Activated CD4-positive, alpha-beta memory T cell treated with anti-CD3 and anti-CD28 coated beads for 36 hours (primary cell): ENCODE measurements at regions not wholly inside any gene's neighbourhood (a gene's known extent, or its start where the extent isn't known, plus 50 kb on each side); places are given as distances from the start of the nearest gene placed in this dataset.

Experiments used
- CTCF ChIA-PET: fragments of 350-600 bp; sonication (Branson Sonifier 250); formaldehyde crosslinking; loops from one replicate; lab custom pipeline; 2021; ENCODE audit warnings: antibody characterized with exemption, inconsistent platforms; lab: Charles Lee
- POLR2A ChIA-PET: fragments of 350-600 bp; sonication (Branson Sonifier 250); formaldehyde crosslinking; loops from one replicate; lab custom pipeline; 2021; ENCODE audit warnings: antibody characterized with exemption; lab: Charles Lee
- DNase-seq: peaks from one replicate; pipeline ENCODE4 v3.0.0-alpha.2; 2020
- H3K27ac Mint-ChIP-seq: one replicate; pipeline ENCODE4 v1.8.0; 2021; ENCODE audit warnings: mixed read lengths
- H3K27me3 Mint-ChIP-seq: one replicate; pipeline ENCODE4 v1.8.0; 2021; ENCODE audit warnings: mixed read lengths
- H3K36me3 Mint-ChIP-seq: one replicate; pipeline ENCODE4 v1.8.0; 2021; ENCODE audit warnings: mixed read lengths
- H3K4me1 Mint-ChIP-seq: one replicate; pipeline ENCODE4 v1.8.0; 2021; ENCODE audit warnings: low read depth, mixed read lengths
- H3K4me3 Mint-ChIP-seq: one replicate; pipeline ENCODE4 v1.8.0; 2021; ENCODE audit warnings: mild to moderate bottlenecking, mixed read lengths
- H3K9me3 Mint-ChIP-seq: one replicate; pipeline ENCODE4 v1.8.0; 2021; ENCODE audit warnings: mixed read lengths
- intact Hi-C: fragments of 100-400 bp; cut with micrococcal nuclease; formaldehyde crosslinking; loops from one replicate; pipeline ENCODE4 v1.15.1; 2023

GRCh38 chr5:61706751-61707150, 374.7 kb downstream of the ZSWIM6 start:
- H3K27me3 Mint-ChIP-seq: peaks cover 2% of the 10 kb centered on the region
- intact Hi-C loops: no loop called here
- peaks cover 3% of the 10 kb centered on the region for H3K9me3 Mint-ChIP-seq
- DNase-seq: no peak
- no peaks in the 10 kb centered on the region for H3K4me1 Mint-ChIP-seq
- no peaks in the 10 kb centered on the region for H3K36me3 Mint-ChIP-seq
- CTCF ChIA-PET: no interaction called here
- H3K27ac Mint-ChIP-seq: no peak overlapping the region
- POLR2A ChIA-PET: no interaction called here
- H3K4me3 Mint-ChIP-seq: no peak overlapping the region

DNA sequence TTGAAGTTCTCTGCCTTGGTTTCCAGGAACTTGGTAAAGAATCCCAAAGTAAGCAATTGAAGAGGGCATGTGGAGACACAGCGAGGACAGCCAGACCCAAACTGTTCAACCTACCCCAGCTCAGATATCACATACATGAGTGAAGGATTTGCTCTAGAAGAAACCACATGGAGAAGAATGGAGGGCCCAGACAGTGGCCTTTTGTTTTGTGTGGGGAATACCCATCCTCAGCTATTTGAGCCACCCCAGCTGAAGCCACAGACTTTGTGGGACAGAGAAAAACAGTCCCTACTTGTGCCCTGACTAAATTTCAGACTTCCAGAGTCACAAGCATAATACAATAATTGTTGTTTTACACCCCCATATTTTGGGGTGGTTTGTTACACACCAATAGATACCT, 387.1 kb downstream of the ZSWIM6 start:
- POLR2A ChIA-PET: no interaction called here
- H3K27ac Mint-ChIP-seq: no peak overlapping the region
- H3K4me3 Mint-ChIP-seq: no peak overlapping the region
- no peaks in the 10 kb centered on the region for H3K36me3 Mint-ChIP-seq
- no peak for DNase-seq
- CTCF ChIA-PET: no interaction called here
- intact Hi-C loops: no loop called here
- H3K9me3 Mint-ChIP-seq: peaks cover 2% of the 10 kb centered on the region
- no peaks in the 10 kb centered on the region for H3K4me1 Mint-ChIP-seq
- H3K27me3 Mint-ChIP-seq: no peaks in the 10 kb centered on the region

- intact Hi-C loops: no loop called here
- no peak overlapping the region for H3K27ac Mint-ChIP-seq
- no peak for DNase-seq
- ChIA-PET POLR2A (no interaction called here), CTCF (no interaction called here)
- no peak overlapping the region for H3K4me3 Mint-ChIP-seq
- H3K27me3 Mint-ChIP-seq: peaks cover 1% of the 10 kb centered on the region
- H3K4me1 Mint-ChIP-seq: no peaks in the 10 kb centered on the region
- no peaks in the 10 kb centered on the region for H3K36me3 Mint-ChIP-seq
- peaks cover 2% of the 10 kb centered on the region for H3K9me3 Mint-ChIP-seq
Observed at GRCh38 chr5:61720829-61721228, 388.8 kb downstream of the ZSWIM6 start.

- Mint-ChIP-seq H3K9me3 (peaks cover 2% of the 10 kb centered on the region), H3K4me1 (no peaks in the 10 kb centered on the region), H3K36me3 (no peaks in the 10 kb centered on the region), H3K27ac (no peak overlapping the region), H3K27me3 (peaks cover 5% of the 10 kb centered on the region), H3K4me3 (no peak overlapping the region)
- POLR2A ChIA-PET: no interaction called here
- CTCF ChIA-PET: no interaction called here
- intact Hi-C loops: no loop called here
- no peak for DNase-seq
Observed at GRCh38 chr5:61724102-61724501, 392.0 kb downstream of the ZSWIM6 start.

GRCh38 chr5:61728287-61728686, 396.2 kb downstream of the ZSWIM6 start:
- no peaks in the 10 kb centered on the region for H3K36me3 Mint-ChIP-seq
- no peak for DNase-seq
- H3K4me1 Mint-ChIP-seq: no peaks in the 10 kb centered on the region
- H3K4me3 Mint-ChIP-seq: no peak overlapping the region
- H3K9me3 Mint-ChIP-seq: no peaks in the 10 kb centered on the region
- CTCF ChIA-PET: no interaction called here
- no peak overlapping the region for H3K27ac Mint-ChIP-seq
- intact Hi-C loops: no loop called here
- POLR2A ChIA-PET: no interaction called here
- peaks cover 8% of the 10 kb centered on the region for H3K27me3 Mint-ChIP-seq

GRCh38 chr5:61730866-61731265, 398.8 kb downstream of the ZSWIM6 start:
- ChIA-PET POLR2A (no interaction called here), CTCF (no interaction called here)
- Mint-ChIP-seq H3K9me3 (no peaks in the 10 kb centered on the region), H3K27ac (no peak overlapping the region), H3K4me3 (no peak overlapping the region), H3K36me3 (no peaks in the 10 kb centered on the region), H3K4me1 (no peaks in the 10 kb centered on the region), H3K27me3 (peaks cover 6% of the 10 kb centered on the region)
- no peak for DNase-seq
- intact Hi-C loops: no loop called here

DNA sequence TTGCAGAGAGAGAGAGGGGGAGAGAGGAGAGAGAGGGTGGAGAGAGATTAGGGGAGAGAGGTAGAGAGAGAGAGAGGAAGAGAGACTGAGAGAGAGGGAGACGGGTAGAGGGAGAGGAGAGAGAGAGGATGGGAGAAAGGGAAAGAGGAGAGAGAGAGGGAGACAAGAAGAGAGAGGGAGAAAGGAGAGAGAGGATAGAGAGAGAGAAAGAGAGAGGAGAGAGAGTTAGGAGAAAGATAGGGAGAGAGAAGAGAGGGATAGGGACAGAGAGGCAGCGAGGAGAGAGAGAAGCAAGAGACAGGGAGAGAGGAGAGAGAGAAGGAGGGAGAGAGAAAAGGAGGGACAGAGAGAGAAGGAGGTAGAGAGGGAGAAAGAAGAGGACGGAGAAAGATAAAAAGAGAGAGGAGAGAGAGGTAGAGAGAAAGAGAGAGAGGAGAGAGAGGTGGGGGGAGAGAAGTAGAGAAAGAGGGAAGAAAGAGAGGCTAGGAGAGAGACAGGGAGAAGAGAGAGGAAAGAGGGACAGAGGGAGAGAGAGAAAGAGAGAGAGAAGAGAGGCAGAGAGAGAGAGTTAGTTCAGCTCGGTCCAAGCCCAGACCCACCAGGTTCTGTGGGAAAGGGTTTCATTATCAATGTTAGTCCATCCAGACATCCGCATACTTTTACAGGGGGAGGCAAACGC, 399.3 kb downstream of the ZSWIM6 start:
- peaks cover 4% of the 10 kb centered on the region for H3K27me3 Mint-ChIP-seq
- CTCF ChIA-PET: no interaction called here
- H3K4me1 Mint-ChIP-seq: no peaks in the 10 kb centered on the region
- POLR2A ChIA-PET: no interaction called here
- intact Hi-C loops: no loop called here
- no peak for DNase-seq
- no peak overlapping the region for H3K27ac Mint-ChIP-seq
- no peak overlapping the region for H3K4me3 Mint-ChIP-seq
- H3K9me3 Mint-ChIP-seq: no peaks in the 10 kb centered on the region
- no peaks in the 10 kb centered on the region for H3K36me3 Mint-ChIP-seq

DNA sequence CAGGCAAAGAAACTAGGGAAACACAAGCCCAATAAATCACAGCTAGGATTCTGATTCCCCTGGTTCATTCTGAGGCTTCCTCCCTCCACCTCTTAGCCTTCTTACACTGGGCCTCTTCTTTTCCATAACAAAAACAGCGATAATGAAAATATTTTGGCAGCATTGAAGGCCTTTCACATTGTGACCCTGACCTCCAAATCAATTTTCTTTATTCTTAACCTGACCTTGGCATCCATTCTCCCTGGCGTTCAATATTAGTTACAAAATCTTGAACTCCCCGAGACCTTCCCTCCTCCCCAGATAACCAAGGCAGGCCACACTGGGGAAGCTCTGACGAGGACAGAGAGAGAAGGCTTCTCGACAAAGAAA, 399.9 kb downstream of the ZSWIM6 start:
- Mint-ChIP-seq H3K27me3 (peaks cover 4% of the 10 kb centered on the region), H3K4me3 (no peak overlapping the region), H3K36me3 (no peaks in the 10 kb centered on the region), H3K4me1 (no peaks in the 10 kb centered on the region), H3K27ac (no peak overlapping the region), H3K9me3 (no peaks in the 10 kb centered on the region)
- ChIA-PET CTCF (no interaction called here), POLR2A (no interaction called here)
- intact Hi-C loops: no loop called here
- DNase-seq: no peak

DNA sequence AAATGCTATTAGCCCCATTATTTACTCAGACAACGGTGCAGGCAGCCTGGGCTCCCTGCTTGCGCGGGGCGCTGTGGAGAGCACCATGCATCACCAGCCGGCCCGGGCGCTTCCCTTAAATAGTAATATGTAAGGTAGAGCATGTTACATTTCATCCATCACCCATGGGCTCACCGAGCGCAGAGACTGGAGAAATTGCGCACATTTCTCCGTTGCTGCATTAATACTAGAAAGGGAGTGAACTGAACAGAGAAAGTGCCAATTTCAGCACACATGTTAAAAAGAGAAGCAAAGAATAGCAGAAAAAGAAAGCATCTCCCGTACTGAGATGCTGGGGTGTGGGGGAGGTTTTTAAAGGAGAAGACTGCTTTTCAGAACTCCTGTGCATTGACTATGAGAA, 400.3 kb downstream of the ZSWIM6 start:
- H3K36me3 Mint-ChIP-seq: no peaks in the 10 kb centered on the region
- ChIA-PET POLR2A (no interaction called here), CTCF (no interaction called here)
- peaks cover 4% of the 10 kb centered on the region for H3K27me3 Mint-ChIP-seq
- no peaks in the 10 kb centered on the region for H3K9me3 Mint-ChIP-seq
- intact Hi-C loops: no loop called here
- no peaks in the 10 kb centered on the region for H3K4me1 Mint-ChIP-seq
- H3K4me3 Mint-ChIP-seq: no peak overlapping the region
- DNase-seq: no peak
- no peak overlapping the region for H3K27ac Mint-ChIP-seq

GRCh38 chr5:61732796-61733195, 400.7 kb downstream of the ZSWIM6 start:
- intact Hi-C loops: no loop called here
- CTCF ChIA-PET: no interaction called here

GRCh38 chr5:61734001-61734400, 401.9 kb downstream of the ZSWIM6 start:
- CTCF ChIA-PET: no interaction called here
- POLR2A ChIA-PET: no interaction called here
- no peaks in the 10 kb centered on the region for H3K9me3 Mint-ChIP-seq

More at GRCh38 chr5:61732796-61733195, 400.7 kb downstream of the ZSWIM6 start:
- Mint-ChIP-seq H3K27ac (no peak overlapping the region), H3K4me3 (no peak overlapping the region), H3K27me3 (peaks cover 4% of the 10 kb centered on the region), H3K36me3 (no peaks in the 10 kb centered on the region), H3K4me1 (no peaks in the 10 kb centered on the region), H3K9me3 (no peaks in the 10 kb centered on the region)
- POLR2A ChIA-PET: no interaction called here
- DNase-seq: no peak

GRCh38 chr5:61734966-61735365, 402.9 kb downstream of the ZSWIM6 start:
- no peak overlapping the region for H3K4me3 Mint-ChIP-seq
- POLR2A ChIA-PET: no interaction called here
- H3K4me1 Mint-ChIP-seq: no peaks in the 10 kb centered on the region
- H3K36me3 Mint-ChIP-seq: no peaks in the 10 kb centered on the region
- H3K9me3 Mint-ChIP-seq: no peaks in the 10 kb centered on the region
- no peak for DNase-seq
- H3K27me3 Mint-ChIP-seq: peaks cover 2% of the 10 kb centered on the region
- CTCF ChIA-PET: no interaction called here
- H3K27ac Mint-ChIP-seq: no peak overlapping the region
- intact Hi-C loops: no loop called here

More at GRCh38 chr5:61734001-61734400, 401.9 kb downstream of the ZSWIM6 start:
- H3K27ac Mint-ChIP-seq: no peak overlapping the region
- H3K4me3 Mint-ChIP-seq: no peak overlapping the region
- no peaks in the 10 kb centered on the region for H3K36me3 Mint-ChIP-seq
- no peak for DNase-seq
- intact Hi-C loops: no loop called here
- H3K27me3 Mint-ChIP-seq: peaks cover 2% of the 10 kb centered on the region
- H3K4me1 Mint-ChIP-seq: no peaks in the 10 kb centered on the region

- Mint-ChIP-seq H3K36me3 (no peaks in the 10 kb centered on the region), H3K27ac (no peak overlapping the region), H3K4me3 (no peak overlapping the region), H3K9me3 (no peaks in the 10 kb centered on the region), H3K27me3 (no peaks in the 10 kb centered on the region), H3K4me1 (no peaks in the 10 kb centered on the region)
- CTCF ChIA-PET: no interaction called here
- POLR2A ChIA-PET: no interaction called here
- DNase-seq: no peak
- intact Hi-C loops: no loop called here
Observed at GRCh38 chr5:61735531-61735930, 403.5 kb downstream of the ZSWIM6 start.
